GM19193 (cell line): ENCODE measurements at regions not wholly inside any gene's neighbourhood (a gene's known extent, or its start where the extent isn't known, plus 50 kb on each side); places are given as distances from the start of the nearest gene placed in this dataset.

ENCODE experiments used
- POLR2A ChIP-seq: IDR thresholded peaks from 4 replicates; pipeline ENCODE4 v1.6.1; 2011; ENCODE audit not compliant: insufficient read depth, insufficient read length; ENCODE audit errors: extremely low read depth

DNA sequence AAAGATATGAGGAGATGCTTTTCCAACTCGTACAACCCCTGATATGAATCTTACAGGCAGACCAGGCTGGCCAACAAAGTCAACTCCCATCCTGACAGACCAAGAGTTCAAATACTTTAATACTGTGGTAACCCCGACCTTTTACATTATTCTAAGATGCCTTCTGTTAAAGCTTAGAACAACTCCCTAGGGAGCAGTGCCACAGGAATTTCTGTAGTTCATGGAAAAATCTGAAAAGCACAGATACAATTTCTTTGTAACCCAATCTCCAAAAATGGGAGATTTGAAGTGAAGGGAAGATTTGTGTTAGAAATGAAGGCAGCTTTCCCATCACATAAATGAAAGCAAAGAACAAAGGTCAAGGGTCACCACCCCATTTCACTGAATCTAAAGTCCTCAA, 151.3 kb upstream of the BEND6 start:
- no peak for TF ChIP-seq POLR2A

- TF ChIP-seq POLR2A = no peak
Observed at GRCh38 chr6:56802584-56802983, 152.3 kb upstream of the BEND6 start.

GRCh38 chr6:56799989-56800388, 154.9 kb upstream of the BEND6 start:
- no peak for TF ChIP-seq POLR2A

GRCh38 chr6:56798163-56798562, 155.5 kb upstream of the DST start:
- TF ChIP-seq POLR2A = no peak

DNA sequence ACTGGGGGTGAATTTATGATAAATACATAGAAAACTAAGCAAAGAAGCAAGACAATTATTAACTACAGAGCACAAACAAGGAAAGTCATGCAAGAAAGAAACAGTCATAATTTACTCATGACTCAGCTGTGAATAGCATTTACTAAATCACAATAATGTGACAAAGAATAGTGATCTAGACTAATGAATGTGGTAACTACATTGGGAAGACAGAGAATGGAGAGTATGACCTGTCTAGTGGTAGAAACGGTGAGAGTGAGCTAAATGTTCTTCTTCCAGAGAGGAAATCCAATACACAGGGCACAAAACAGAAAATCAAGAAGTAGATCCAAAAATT, 153.5 kb upstream of the DST start:
- TF ChIP-seq POLR2A = no peak

DNA sequence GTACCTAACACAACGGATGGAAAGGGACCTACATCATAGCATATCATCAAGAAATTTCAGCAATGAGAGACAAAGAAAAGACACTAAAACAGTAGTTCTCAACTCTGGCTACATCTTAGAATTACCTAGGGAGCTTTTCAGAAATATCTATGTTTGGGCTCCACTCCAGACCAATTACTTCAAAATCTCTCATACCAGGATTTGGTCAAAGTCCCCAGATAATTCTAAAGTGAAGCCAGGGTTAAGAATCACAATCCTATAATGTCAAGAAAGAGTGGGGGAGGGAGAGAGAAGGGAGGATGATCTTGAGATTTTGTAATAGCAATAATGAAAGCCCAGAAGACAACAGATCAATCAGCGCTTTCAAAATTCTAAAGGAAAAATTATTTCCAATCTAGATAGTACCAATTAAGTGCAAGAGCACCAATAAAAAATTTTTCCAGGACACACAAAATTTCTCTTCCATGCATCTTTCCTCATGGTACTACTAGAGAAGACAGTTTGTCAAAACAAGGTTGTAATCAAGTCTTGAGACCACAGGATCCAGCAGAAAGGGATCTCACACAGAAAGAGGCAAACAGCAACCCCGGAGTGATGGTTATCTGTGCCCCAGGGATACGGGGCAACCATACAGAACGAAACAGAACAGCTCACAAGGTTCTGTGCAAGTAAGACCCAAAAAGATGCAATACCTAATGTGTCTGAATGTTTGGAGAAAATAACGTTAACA, 152.9 kb upstream of the DST start:
- no peak for TF ChIP-seq POLR2A

GRCh38 chr6:56794421-56794820, 151.7 kb upstream of the DST start:
- TF ChIP-seq POLR2A = no peak

DNA sequence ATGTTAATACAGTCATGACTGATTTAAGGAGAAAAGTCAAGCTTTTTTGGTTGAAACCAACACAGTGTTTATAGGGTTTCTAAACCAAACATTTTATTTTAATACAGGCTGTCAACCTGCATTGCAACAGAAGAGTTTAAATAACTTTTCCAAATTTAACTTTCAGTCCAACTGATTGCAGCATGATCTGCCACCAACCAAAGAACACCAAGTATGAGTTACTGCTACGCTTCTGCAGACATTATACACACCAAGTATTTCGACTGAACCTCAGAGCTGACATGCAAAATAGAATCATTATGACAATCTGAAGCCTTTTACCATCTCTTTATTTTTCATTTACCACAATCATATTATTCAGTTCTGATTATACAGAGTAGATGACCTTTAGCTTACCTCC, 151.2 kb upstream of the DST start:
- TF ChIP-seq POLR2A = no peak

- no peak for TF ChIP-seq POLR2A
Observed at GRCh38 chr6:56790414-56790813, 147.7 kb upstream of the DST start.

GRCh38 chr6:56789879-56790278, 147.2 kb upstream of the DST start:
- no peak for TF ChIP-seq POLR2A

DNA sequence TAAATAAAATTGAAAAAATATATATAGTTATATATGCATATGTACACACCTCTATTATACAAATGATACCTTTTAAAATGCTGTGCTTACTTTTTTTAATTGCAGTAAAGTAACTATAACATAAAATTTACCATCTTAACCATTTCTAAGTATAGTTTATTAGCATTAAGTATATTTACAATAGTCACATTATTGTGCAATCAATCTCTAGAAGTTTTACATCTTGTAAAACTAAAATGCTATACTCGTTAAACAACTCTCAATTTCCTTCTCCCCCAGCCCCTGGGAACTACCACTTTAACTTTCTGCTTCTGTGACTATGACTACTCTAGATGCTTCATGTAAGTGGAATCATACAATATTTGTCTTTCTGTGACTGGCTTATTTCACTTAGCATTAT, 146.7 kb upstream of the DST start:
- no peak for TF ChIP-seq POLR2A

- no peak for TF ChIP-seq POLR2A
Observed at GRCh38 chr6:56787209-56787608, 144.5 kb upstream of the DST start.

DNA sequence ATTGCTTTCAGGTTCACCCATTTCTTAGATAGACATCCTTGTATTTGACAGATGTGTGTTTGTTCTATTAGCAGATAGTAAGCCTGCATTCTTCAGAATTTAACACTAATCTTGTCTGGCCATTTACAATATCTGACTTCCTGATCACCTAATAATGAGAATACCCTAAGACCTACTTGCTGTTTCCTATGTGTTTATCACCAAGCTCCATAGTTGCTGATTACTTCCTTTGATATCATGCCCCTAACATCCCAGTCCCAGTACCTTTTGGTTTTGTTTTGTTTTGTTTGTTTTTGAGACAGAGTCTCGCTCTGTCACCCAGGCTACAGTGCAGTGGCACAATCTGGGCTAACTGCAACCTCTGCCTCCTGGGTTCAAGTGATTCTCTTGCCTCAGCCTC, 143.6 kb upstream of the DST start:
- no peak for TF ChIP-seq POLR2A

- no peak for TF ChIP-seq POLR2A
Observed at GRCh38 chr6:56775498-56776166, 132.9 kb upstream of the DST start.

DNA sequence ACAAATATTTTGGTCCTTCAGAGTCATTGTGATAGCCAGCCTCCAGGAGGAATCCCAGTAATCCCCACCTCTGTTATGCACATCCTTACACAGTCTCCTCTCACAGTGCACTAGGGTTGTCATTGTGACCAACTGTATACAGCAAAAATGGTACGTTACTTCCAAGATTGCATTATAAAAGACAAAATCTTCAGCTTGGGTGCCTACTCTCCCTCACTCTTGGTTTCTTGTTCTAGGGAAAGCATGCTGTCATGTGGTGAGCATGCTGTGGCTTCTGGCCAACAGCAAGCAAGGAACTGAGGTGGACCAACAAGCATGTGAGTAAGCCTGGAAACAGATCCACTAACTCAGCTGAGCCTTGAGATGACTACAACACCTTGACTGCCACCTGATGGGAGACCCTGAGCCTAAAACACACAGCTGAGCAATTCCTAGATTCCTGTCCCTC, 130.1 kb upstream of the DST start:
- no peak for TF ChIP-seq POLR2A

DNA sequence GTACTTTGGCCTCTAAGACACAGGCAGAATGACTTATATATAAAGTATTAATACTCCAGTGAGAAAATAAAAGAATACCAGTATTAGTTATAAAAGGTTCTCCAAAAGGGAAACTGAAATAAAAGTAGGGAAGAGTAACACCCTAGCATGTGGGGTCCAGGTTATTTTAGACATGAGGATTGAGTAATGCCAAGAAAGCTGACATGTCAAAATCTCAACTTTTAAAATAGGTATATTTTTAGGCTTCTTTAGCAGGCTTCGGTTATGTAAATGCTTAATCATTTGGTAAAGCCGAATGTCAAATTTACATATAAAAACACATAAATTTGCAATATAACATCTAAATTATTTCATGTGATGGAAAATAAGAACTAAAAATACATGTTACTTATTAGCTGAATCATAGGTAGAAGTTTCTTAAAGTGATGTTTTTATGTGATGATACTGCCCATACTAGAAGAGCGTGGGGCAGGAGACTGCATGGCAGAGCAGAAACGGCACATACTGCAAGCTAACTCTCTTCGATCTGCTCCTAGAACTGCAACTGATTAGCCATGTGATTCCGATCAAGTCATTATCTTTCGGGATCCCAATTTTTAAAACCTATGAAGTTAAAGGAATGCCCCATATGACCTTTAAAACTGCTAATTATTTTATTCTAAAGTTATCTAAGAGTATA, 129.4 kb upstream of the DST start:
- TF ChIP-seq POLR2A = no peak

- TF ChIP-seq POLR2A = no peak
Observed at GRCh38 chr6:56771189-56771588, 128.5 kb upstream of the DST start.

GRCh38 chr6:56770011-56770520, 127.4 kb upstream of the DST start:
- TF ChIP-seq POLR2A = no peak
